Neural progenitor cell (in vitro differentiated cells): ENCODE measurements at regions not wholly inside any gene's neighbourhood (a gene's known extent, or its start where the extent isn't known, plus 50 kb on each side); places are given as distances from the start of the nearest gene placed in this dataset.
A peak's percentile ranks its signal among the peaks of the same experiment; 100 is the strongest.
"Not testable (repeated sequence)": the region's sequence is repeated elsewhere in the genome, so short reads cannot be mapped to it uniquely, and the experiment has no call there.

Experiments
- DNase-seq: peaks from one replicate; pipeline ENCODE4 v3.0.0-alpha.2; 2016; ENCODE audit warnings: low spot score
- H2AFZ ChIP-seq: fragments of 200-600 bp; sonication (generic); replicated peaks from 2 replicates; pipeline ENCODE4 v1.6.1; 2016; ENCODE audit warnings: antibody characterized with exemption
- H3F3A ChIP-seq: fragments of 200-600 bp; sonication (generic); 2 replicates; pipeline ENCODE4 v1.6.1; 2016; ENCODE audit warnings: antibody characterized with exemption, low read depth
- H3K27ac ChIP-seq: fragments of 200-600 bp; sonication (generic); 2 replicates; pipeline ENCODE4 v1.5.1; 2016; ENCODE audit warnings: mild to moderate bottlenecking
- H3K27me3 ChIP-seq: fragments of 200-600 bp; sonication (generic); 2 replicates; pipeline ENCODE4 v1.6.1; 2016; ENCODE audit warnings: mild to moderate bottlenecking, moderate library complexity
- H3K36me3 ChIP-seq: fragments of 200-600 bp; sonication (generic); 2 replicates; pipeline ENCODE4 v1.5.1; 2016
- H3K4me1 ChIP-seq: fragments of 200-600 bp; sonication (generic); 2 replicates; pipeline ENCODE4 v1.6.1; 2016; ENCODE audit warnings: mixed run types
- H3K4me2 ChIP-seq: fragments of 200-600 bp; sonication (generic); 2 replicates; pipeline ENCODE4 v1.6.1; 2016
- H3K4me3 ChIP-seq: fragments of 200-600 bp; sonication (generic); 2 replicates; pipeline ENCODE4 v1.5.1; 2016
- H3K79me2 ChIP-seq: fragments of 200-600 bp; sonication (generic); 2 replicates; pipeline ENCODE4 v1.6.1; 2016; ENCODE audit warnings: low read depth
- H3K9ac ChIP-seq: fragments of 200-600 bp; sonication (generic); 2 replicates; pipeline ENCODE4 v1.6.1; 2016
- H3K9me3 ChIP-seq: fragments of 200-600 bp; sonication (generic); 2 replicates; pipeline ENCODE4 v1.5.1; 2016; ENCODE audit warnings: low read depth
- H4K20me1 ChIP-seq: fragments of 200-600 bp; sonication (generic); 2 replicates; pipeline ENCODE4 v1.6.1; 2016; ENCODE audit warnings: low read depth
- H3K27ac Mint-ChIP-seq: 3 replicates; pipeline ENCODE4 v1.8.0; 2021; ENCODE audit warnings: mixed read lengths
- H3K27me3 Mint-ChIP-seq: 2 replicates; pipeline ENCODE4 v1.8.0; 2022; ENCODE audit warnings: low read depth, mild to moderate bottlenecking, inconsistent platforms, moderate library complexity, mixed read lengths; ENCODE audit not compliant: insufficient read depth
- H3K36me3 Mint-ChIP-seq: 3 replicates; pipeline ENCODE4 v1.8.0; 2021; ENCODE audit warnings: mixed read lengths
- H3K4me1 Mint-ChIP-seq: 3 replicates; pipeline ENCODE4 v1.8.0; 2021; ENCODE audit warnings: mixed read lengths
- H3K4me3 Mint-ChIP-seq: 3 replicates; pipeline ENCODE4 v1.8.0; 2021; ENCODE audit warnings: mild to moderate bottlenecking, moderate library complexity, mixed read lengths
- H3K9me3 Mint-ChIP-seq: 3 replicates; pipeline ENCODE4 v1.8.0; 2020; ENCODE audit warnings: mixed read lengths
- CTCF ChIP-seq: fragments of 200-600 bp; sonication (generic); IDR thresholded peaks from 2 replicates; pipeline ENCODE4 v1.5.1; 2017; ENCODE audit warnings: antibody characterized with exemption, mild to moderate bottlenecking
- EZH2 ChIP-seq: fragments of 200-600 bp; sonication (generic); IDR thresholded peaks from 2 replicates; pipeline ENCODE4 v1.6.1; 2017; ENCODE audit warnings: antibody characterized with exemption, mild to moderate bottlenecking, moderate library complexity
- EZH2phosphoT487 ChIP-seq: fragments of 200-600 bp; sonication (generic); IDR thresholded peaks from 2 replicates; pipeline ENCODE4 v1.6.1; 2017; ENCODE audit warnings: antibody characterized with exemption

GRCh38 chr11:45007011-45007410, 56.3 kb upstream of the TP53I11 start:
- no peaks in the 10 kb centered on the region for H3K9me3 ChIP-seq
- H3K4me3 ChIP-seq, result no peak overlapping the region
- Mint-ChIP-seq H3K27me3 (peaks cover 4% of the 10 kb centered on the region), H3K4me1 (peaks cover 13% of the 10 kb centered on the region), H3K36me3 (no peaks in the 10 kb centered on the region), H3K4me3 (no peak overlapping the region), H3K27ac (no peak overlapping the region), H3K9me3 (no peaks in the 10 kb centered on the region)
- H3K36me3 ChIP-seq, result no peaks in the 10 kb centered on the region
- H3K27me3 ChIP-seq, result no peaks in the 10 kb centered on the region
- peak overlapping the region; percentile 18 for H3K4me2 ChIP-seq
- no peaks in the 10 kb centered on the region for H4K20me1 ChIP-seq
- peak overlapping the region; percentile 36 for H2AFZ ChIP-seq
- peak; percentile 29 for DNase-seq
- TF ChIP-seq EZH2 (no peak), CTCF (no peak), EZH2phosphoT487 (no peak)
- no peak overlapping the region for H3K27ac ChIP-seq
- H3K79me2 ChIP-seq, result no peaks in the 10 kb centered on the region
- peaks cover 12% of the 10 kb centered on the region for H3F3A ChIP-seq
- no peak overlapping the region for H3K9ac ChIP-seq
- peaks cover 13% of the 10 kb centered on the region for H3K4me1 ChIP-seq

GRCh38 chr11:45015983-45016382, 65.3 kb upstream of the TP53I11 start:
- Mint-ChIP-seq H3K27me3 (peaks cover 14% of the 10 kb centered on the region), H3K4me1 (peaks cover 11% of the 10 kb centered on the region), H3K9me3 (peaks cover 26% of the 10 kb centered on the region)
- not testable (repeated sequence) for H3F3A ChIP-seq, H3K79me2 ChIP-seq, H3K4me3 ChIP-seq, H4K20me1 ChIP-seq, H3K4me3 Mint-ChIP-seq, H2AFZ ChIP-seq, H3K36me3 Mint-ChIP-seq, H3K9ac ChIP-seq, H3K9me3 ChIP-seq, H3K27me3 ChIP-seq, DNase-seq, H3K36me3 ChIP-seq, H3K4me2 ChIP-seq, H3K27ac ChIP-seq, H3K27ac Mint-ChIP-seq
- peaks cover 11% of the 10 kb centered on the region for H3K4me1 ChIP-seq
- TF ChIP-seq CTCF, result peak; percentile 4

GRCh38 chr11:45016446-45016845, 65.8 kb upstream of the TP53I11 start:
- H3F3A ChIP-seq, H3K36me3 ChIP-seq, H3K27ac Mint-ChIP-seq, H3K27ac ChIP-seq, H3K79me2 ChIP-seq, H3K9ac ChIP-seq, H3K9me3 ChIP-seq, H3K4me3 Mint-ChIP-seq, H3K4me3 ChIP-seq, H3K36me3 Mint-ChIP-seq, DNase-seq, H3K4me2 ChIP-seq, H3K27me3 ChIP-seq, H4K20me1 ChIP-seq, H2AFZ ChIP-seq: not testable (repeated sequence)
- H3K9me3 Mint-ChIP-seq, result peaks cover 26% of the 10 kb centered on the region
- peaks cover 14% of the 10 kb centered on the region for H3K27me3 Mint-ChIP-seq
- peaks cover 13% of the 10 kb centered on the region for H3K4me1 ChIP-seq
- H3K4me1 Mint-ChIP-seq, result peaks cover 13% of the 10 kb centered on the region

GRCh38 chr11:45017329-45017728, 66.6 kb upstream of the TP53I11 start:
- Histone ChIP-seq H3K9me3 (peaks cover 5% of the 10 kb centered on the region), H3F3A (no peaks in the 10 kb centered on the region), H3K27me3 (no peaks in the 10 kb centered on the region), H3K27ac (no peak overlapping the region), H4K20me1 (no peaks in the 10 kb centered on the region), H3K4me2 (no peak overlapping the region), H3K4me1 (peaks cover 20% of the 10 kb centered on the region), H3K4me3 (no peak overlapping the region), H2AFZ (no peak overlapping the region), H3K79me2 (no peaks in the 10 kb centered on the region), H3K36me3 (no peaks in the 10 kb centered on the region), H3K9ac (no peak overlapping the region)
- DNase-seq, result peak; percentile 49
- Mint-ChIP-seq H3K27me3 (peaks cover 13% of the 10 kb centered on the region), H3K27ac (no peak overlapping the region), H3K4me3 (no peak overlapping the region), H3K36me3 (no peaks in the 10 kb centered on the region), H3K9me3 (peaks cover 25% of the 10 kb centered on the region), H3K4me1 (peaks cover 21% of the 10 kb centered on the region)
- no peak for TF ChIP-seq EZH2
- peak; percentile 55 for TF ChIP-seq CTCF
